Skin of body (tissue), 1 donor: ENCODE measurements at regions not wholly inside any gene's neighbourhood (a gene's known extent, or its start where the extent isn't known, plus 50 kb on each side); places are given as distances from the start of the nearest gene placed in this dataset.
"Not testable (repeated sequence)": the region's sequence is repeated elsewhere in the genome, so short reads cannot be mapped to it uniquely, and the experiment has no call there.

Experiments
- DNase-seq: peaks from one replicate; lab custom pipeline; 2025; lab: John Stamatoyannopoulos, UW

DNA sequence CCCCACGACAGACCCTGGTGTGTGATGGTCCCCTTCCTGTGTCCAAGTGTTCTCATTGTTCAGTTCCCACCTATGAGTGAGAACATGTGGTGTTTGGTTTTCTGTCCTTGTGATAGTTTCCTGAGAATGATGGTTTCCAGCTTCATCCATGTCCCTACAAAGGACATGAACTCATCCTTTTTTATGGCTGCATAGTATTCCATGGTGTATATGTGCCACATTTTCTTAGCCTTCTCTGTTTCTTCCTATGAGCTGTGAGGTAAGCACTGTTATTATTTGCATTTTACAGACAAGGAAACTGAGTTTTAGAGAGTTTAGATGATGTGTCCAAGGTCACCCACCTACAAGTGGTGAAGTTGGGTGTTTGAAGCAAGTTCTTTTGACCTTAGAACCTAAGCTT lies 51.1 kb upstream of the BNC1 start:
- DNase-seq: not testable (repeated sequence)

DNA sequence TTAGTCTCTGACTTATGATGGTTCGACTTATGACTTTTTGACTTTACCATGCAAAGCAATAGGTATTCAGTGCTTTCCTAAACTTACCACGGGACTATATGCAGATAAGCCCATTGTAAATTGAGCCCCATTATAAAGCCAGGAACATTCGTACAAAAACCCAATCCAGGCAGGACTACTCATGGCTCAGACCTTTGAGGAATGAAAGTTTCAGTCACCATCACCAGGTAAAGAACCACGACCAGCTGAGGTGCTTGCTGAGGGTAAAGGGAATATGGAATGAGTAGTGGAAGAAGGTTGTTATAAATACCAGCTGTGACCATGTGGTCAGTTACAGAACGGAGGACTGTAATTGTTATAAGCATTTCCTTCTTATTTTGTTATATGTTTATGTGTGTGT lies 54.9 kb upstream of the BNC1 start:
- DNase-seq: no peak

DNA sequence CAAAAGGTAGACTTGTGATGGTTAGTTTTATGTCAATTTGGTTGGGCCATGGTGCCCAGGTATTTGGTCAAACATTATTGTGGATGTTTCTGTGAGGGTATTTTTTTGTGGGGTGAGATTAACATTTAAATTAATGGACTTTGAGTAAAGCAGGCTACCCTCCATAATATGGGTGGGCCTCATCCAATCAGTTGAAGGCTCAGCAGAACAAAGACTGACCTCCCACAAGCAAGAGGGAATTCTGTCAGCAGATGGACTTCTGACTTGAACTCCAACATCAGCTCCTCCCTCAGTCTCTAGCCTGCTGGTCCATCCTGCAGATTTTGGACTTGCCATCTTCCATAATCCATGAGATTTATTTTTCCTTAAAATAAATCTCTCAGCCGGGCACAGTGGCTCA lies 55.6 kb upstream of the BNC1 start:
- DNase-seq: no peak

DNA sequence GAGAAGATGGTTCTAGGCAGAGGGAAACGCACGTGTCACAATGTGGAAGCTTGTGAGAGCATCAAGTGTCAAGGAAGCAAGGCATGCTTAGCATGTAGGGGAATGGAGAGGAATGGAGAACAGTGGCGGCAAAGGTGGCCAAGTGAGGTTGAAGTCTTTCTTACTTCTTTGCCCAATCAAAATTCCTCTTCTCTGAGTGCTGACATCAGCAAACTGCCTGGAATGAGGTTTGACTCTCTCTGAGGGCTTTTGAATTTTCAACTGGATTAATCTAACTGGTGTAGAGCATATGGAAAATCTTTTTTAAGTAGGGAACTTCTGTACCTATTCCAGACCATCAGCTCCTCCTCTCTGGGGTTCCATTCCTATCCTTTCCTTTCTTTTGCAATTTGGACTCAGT lies 61.9 kb upstream of the BNC1 start:
- DNase-seq: no peak

DNA sequence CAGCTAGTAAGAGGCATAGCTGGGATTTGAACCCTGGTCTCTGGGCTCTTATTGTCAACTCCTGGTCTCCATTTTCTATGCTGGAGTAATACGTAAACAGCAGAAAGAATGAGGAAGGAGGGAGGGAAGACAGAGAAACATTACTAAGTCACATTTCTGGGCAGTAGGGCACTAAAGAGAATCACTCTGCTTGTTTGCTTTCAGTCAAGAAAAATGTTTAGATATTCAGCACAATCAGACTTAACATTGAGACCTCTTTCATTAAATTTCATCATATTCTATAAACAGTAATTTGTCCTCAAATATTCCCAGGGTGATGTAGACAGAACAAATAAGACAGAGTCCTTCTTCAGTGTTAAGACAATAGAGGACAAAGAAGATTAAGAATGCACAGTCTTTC lies 67.7 kb upstream of the BNC1 start:
- DNase-seq: no peak

DNA sequence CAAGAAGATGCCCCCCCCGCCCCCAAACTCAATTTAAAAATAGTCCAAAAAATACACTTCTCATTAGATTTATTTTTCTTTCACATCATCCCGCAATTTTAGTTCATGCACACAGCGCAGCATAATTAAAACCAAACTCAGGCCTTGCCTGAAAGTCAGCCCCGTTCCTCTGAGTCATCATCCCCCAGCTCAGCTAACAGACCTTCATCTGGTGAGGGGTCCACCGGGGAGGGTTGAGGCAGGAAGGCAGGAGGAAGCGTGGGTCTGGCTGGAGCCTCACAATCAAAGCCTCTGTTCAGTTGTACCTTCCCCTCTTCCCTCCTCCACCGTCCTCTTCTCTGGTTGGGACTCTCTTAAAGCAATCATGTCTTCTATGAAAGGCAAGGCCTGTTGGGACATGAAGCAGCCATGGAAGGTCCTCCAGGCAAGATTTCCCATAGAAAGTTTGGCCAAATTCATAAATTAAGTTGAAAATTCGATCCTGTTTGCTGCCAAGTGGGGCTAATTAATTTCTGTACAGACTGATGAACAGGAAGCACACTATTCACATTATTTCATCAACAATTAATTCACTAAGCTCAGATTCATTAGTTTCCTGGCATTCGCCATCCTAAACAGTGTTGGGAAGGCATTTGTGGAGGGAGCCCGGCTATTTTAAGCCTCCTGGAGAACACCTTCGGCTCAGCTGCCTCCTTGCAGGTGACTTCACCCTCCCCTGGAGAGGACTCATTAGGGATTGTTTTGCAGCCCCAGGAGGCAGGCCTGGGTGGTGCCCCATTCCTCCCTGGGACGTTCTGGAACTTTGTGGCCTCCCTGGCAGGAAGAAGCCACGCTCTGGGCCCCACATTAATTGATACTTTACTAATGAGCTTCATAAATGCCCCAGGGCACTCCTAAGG lies 72.3 kb upstream of the BNC1 start:
- peak; percentile 34 for DNase-seq

DNA sequence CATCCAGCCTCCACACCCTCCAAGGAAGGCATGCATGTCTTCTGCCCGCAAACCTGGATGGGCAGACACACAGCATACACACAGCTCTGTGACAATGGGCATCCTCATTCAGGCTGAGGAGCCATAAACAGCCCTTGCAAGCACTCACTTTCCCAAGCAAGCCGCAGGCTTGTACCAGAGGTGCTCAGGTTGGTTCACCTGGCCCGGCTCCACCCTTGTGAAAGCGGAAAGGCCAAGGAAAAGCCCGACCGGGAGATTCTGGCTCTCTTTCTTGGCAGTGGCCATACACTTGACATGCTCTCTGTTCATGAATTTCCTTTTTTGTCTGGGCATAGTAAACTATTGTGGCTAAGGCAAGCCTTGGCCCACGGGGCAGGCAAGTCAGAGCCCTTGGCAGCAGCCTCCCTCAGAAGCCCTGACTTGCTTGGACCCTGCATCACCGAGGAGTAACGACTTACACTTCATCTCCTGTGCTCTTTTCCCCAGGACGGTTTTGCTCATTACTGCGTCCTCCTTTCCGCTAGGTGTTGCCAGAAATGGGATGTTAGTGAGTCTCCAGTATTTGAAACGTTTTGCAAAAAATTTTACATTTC lies 74.6 kb upstream of the BNC1 start:
- DNase-seq: no peak

DNA sequence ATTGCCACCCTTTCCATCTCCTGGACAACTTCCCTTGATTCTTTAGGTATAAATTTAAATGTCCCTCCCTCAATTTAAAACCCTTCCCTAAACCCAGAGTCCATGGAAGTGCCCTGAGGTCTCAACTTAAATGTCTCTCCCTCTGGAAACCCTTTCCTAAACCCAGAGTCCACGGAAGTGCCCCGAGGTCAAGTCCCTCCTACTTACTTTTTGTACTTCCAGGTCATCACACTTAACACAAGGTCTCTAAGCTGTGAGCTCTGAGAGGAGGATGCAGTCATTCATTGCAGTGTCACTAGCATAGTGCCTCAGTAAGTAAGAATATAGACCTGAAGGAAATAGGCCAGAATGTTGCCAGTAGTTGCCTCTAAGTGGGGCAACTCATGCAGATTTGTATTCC lies 78.2 kb upstream of the BNC1 start:
- DNase-seq: no peak

DNA sequence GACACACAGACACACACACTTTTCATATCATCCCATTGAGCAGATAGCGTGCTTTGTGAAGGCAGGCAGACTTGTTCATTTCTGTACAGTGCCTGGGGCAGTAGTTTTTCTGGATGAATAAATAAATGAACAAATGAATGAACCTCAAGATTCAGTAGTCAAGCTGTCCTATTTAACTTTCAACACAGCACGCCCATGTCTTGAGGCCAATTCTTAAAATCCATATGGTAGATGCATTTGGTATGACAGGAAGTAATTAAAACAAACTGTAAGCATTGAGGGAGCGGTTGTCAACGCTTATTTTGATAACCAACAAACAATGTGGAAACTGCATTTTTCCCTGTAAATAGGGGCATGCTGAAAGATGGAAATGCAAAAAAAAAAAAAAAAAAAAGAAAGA lies 80.0 kb upstream of the BNC1 start:
- DNase-seq: no peak

DNA sequence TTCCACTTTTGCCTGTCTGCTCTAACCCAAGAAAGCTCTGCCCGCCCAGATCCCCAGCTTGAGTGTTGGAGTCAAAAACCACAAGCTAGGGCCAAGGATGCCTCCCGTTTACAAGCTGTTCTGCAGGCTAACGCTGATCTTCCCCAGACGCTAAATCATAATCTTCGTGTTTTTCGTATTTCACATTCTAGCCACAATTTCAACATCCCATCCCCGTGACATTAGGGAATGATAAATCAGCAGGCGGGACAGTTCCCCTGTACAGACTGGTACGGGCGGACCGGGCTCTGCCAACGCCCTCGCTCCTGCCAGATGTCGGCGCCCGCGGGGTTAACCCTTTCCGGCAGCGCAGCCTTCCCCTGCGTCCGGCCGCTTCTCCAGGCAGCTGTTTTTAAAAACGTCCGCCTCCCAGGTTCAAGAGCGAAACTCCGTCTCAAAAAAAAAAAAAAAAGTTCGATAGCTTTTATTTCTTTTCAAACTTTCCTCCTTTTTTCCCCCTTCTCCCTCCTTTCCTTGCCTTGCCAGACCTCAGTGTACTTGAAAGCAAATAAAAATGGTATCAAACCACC lies 81.0 kb upstream of the BNC1 start:
- DNase-seq: peak; percentile 28

DNA sequence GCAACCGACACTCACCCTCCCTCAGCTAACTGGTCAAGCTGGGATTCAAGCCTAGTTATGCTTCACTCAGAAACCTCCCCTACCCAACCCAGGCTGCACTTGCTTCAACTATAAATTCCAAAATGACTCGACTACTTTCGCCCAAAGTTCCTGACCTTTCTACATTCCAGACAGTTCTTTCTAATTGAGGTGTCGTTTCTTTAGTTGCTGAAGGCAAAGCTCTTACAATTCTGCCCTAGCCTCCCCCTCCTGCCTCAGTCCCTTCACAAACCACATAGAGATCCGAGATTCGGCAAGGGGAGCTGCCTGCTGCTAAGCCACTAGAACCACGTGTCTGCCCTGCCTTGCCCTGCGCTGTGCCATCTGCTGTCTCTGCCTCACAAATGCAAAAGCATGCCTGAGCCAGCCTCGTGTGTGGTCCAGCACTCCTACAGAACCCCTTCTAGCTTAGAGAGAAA lies 74.7 kb upstream of the SH3GL3 start:
- no peak for DNase-seq

DNA sequence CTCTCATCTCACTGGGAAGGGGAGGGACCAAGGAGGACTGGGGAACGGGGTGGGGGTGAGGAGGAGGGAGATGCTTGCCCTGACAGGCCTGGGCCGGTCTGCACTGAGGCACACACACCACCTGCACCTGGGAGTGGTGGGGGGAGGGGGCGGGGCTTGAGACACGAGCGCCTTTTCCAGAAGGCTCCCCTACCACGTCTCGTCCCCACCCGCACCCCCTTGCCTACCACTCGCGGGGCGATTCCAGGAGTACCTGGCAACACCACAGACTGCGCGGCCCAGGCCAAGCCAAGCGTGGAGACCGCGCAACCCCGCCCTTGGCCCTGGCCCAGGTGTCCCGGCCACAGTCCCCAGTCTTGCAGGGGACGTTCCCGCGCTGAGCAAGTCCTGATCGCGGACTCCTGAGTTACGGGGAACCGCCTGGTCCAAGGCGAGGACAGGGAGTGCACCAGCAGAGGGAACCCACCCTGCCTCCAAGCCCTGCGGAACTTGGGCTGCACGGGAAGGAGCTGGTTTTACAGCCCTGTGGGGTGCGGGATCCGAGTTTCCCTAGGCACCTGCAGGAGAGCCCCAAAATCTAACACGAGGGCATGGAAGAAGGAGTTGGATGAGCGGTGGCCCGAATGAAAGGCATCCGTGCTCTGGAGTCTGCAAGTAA lies 68.1 kb upstream of the SH3GL3 start:
- no peak for DNase-seq

DNA sequence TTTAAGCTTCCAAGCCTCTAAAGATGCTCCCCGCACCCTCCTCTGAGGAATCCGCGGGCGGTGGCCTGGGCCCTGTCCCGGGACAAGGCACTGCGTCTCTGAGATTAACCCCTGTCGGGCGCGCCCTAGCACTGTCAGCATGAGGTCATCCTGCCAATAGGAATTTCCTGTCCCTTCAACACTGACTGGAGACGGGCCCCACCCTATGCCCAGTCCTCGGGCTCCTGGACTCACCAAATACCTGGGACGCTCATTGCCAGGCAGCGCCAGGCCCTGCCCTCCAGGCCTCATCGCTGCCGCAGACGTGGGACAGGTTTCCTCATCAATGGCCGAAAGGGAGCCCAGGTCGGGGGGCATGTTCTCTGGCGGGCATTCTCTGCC lies 67.6 kb upstream of the SH3GL3 start:
- DNase-seq: no peak

DNA sequence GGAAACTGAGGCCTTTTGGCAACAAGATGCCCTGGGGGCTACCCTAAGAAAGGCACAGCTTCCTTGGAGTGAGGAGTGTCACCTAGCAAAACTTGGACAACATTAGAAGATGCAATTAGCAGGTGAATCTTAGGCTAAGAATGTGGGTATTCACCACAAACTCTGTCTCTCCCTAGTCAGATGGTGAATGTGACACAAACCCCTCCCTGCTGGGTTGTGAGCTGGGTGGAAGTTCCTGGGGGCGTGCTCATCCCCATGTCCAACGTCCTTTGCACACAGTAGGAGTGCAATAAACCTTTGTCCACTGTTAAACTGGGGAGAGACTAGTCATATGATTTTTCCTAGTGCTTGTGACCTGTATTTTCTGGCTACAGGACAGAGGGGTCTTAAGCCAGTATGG lies 67.1 kb upstream of the SH3GL3 start:
- no peak for DNase-seq

DNA sequence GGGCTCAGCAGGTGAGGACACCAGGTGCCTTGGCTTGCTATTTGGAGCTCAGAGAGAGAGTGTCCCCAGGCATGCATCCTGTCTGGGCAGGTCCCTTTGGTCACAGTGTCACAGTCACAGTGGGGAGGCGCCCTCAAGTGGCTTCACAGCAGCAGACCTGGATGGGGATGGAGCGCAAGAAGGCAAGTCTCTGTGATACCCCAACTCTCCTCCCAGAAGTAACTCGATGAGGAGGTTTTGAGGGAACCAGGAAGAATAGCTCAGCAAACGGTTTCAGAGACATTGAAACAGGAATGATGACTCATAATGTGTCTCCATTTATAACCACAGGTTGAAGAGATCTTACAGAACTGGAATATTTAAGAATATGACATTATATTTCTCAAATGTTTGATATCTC lies 66.5 kb upstream of the SH3GL3 start:
- DNase-seq: peak; percentile 14

DNA sequence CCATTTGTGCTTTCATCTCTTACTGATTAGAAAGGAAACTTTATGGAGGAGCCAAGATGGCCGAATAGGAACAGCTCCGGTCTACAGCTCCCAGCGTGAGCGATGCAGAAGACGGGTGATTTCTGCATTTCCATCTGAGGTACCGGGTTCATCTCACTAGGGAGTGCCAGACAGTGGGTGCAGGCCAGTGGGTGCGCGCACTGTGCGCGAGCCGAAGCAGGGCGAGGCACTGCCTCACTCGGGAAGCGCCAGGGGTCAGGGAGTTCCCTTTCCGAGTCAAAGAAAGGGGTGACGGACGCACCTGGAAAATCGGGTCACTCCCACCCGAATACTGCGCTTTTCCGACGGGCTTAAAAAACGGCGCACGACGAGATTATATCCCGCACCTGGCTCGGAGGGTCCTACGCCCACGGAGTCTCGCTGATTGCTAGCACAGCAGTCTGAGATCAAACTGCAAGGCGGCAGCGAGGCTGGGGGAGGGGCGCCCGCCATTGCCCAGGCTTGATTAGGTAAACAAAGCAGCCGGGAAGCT lies 63.5 kb upstream of the SH3GL3 start:
- not testable (repeated sequence) for DNase-seq

DNA sequence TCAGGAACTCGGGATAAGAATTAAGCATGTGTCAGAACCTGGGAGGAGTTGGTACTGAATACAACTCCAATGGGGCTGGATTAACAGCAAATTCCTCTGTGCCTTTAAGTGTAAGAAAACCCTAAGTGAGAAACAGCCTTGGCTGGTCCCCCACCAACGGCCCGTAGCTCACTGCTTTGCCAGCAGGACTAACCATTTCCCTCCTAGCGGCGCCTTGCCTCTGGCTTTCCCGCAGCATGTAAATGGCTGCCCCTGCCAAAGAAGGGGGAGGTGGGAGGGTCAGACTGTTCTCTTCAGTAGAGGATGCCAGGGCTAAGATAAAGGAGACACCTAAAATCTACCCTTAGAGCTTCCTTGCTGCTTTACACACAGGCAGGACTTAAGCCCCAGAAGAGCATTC lies 51.0 kb upstream of the SH3GL3 start:
- DNase-seq: no peak
